H9 (cell line): ENCODE measurements at regions not wholly inside any gene's neighbourhood (a gene's known extent, or its start where the extent isn't known, plus 50 kb on each side); places are given as distances from the start of the nearest gene placed in this dataset.

Experiments used
- DNase-seq: peaks from one replicate; pipeline ENCODE4 v3.0.0-alpha.2; 2017
- H2AFZ ChIP-seq: one replicate; pipeline ENCODE4 v1.6.1; 2013; ENCODE audit warnings: mild to moderate bottlenecking, low read length, control low read depth, moderate library complexity
- H2AK5ac ChIP-seq: 2 replicates; pipeline ENCODE4 v1.6.1; 2013; ENCODE audit warnings: low read length, control low read depth, mixed read lengths; ENCODE audit not compliant: insufficient read length
- H2BK120ac ChIP-seq: one replicate; pipeline ENCODE4 v1.6.1; 2013; ENCODE audit warnings: low read depth, mild to moderate bottlenecking, low read length, control low read depth, inconsistent platforms; ENCODE audit not compliant: poor library complexity, severe bottlenecking
- H2BK12ac ChIP-seq: 2 replicates; pipeline ENCODE4 v1.6.1; 2013; ENCODE audit warnings: low read length, control low read depth, mixed read lengths, low read depth; ENCODE audit not compliant: insufficient read length
- H2BK15ac ChIP-seq: 2 replicates; pipeline ENCODE4 v1.6.1; 2013; ENCODE audit warnings: low read depth, low read length, control low read depth
- H2BK20ac ChIP-seq: one replicate; pipeline ENCODE4 v1.6.1; 2013; ENCODE audit warnings: low read depth, mild to moderate bottlenecking, low read length, control low read depth, inconsistent platforms; ENCODE audit not compliant: poor library complexity, severe bottlenecking
- H2BK5ac ChIP-seq: 2 replicates; pipeline ENCODE4 v1.6.1; 2013; ENCODE audit warnings: low read length, control low read depth, mixed read lengths; ENCODE audit not compliant: insufficient read length
- H3K14ac ChIP-seq: 2 replicates; pipeline ENCODE4 v1.6.1; 2013; ENCODE audit warnings: low read length, control low read depth; ENCODE audit not compliant: insufficient read depth
- H3K18ac ChIP-seq: 2 replicates; pipeline ENCODE4 v1.6.1; 2013; ENCODE audit warnings: low read depth, mild to moderate bottlenecking, mixed read lengths, low read length, control low read depth; ENCODE audit not compliant: insufficient read length
- H3K23ac ChIP-seq: 2 replicates; pipeline ENCODE4 v1.6.1; 2013; ENCODE audit warnings: low read length, control low read depth, mixed read lengths, low read depth; ENCODE audit not compliant: insufficient read length
- H3K23me2 ChIP-seq: 2 replicates; pipeline ENCODE4 v1.6.1; 2013; ENCODE audit warnings: low read depth, mild to moderate bottlenecking, mixed read lengths, low read length, control low read depth; ENCODE audit not compliant: insufficient read length, poor library complexity, severe bottlenecking
- H3K27ac ChIP-seq: 2 replicates; pipeline ENCODE4 v1.5.1; 2013; ENCODE audit warnings: low read length, control low read depth, mixed read lengths, low read depth; ENCODE audit not compliant: insufficient read length
- H3K27me3 ChIP-seq: 2 replicates; pipeline ENCODE4 v1.6.1; 2013; ENCODE audit warnings: low read length, control low read depth, inconsistent platforms; ENCODE audit not compliant: insufficient read depth
- H3K4ac ChIP-seq: 2 replicates; pipeline ENCODE4 v1.6.1; 2013; ENCODE audit warnings: low read depth, mild to moderate bottlenecking, control low read depth, inconsistent platforms, low read length, moderate library complexity
- H3K4me1 ChIP-seq: 2 replicates; pipeline ENCODE4 v1.6.1; 2013; ENCODE audit warnings: low read length, control low read depth, inconsistent platforms; ENCODE audit not compliant: insufficient read depth
- H3K4me2 ChIP-seq: 2 replicates; pipeline ENCODE4 v1.6.1; 2013; ENCODE audit warnings: low read length, control low read depth, mixed read lengths; ENCODE audit not compliant: insufficient read length, insufficient read depth
- H3K56ac ChIP-seq: 2 replicates; pipeline ENCODE4 v1.6.1; 2013; ENCODE audit warnings: low read depth, mild to moderate bottlenecking, mixed read lengths, low read length, control low read depth; ENCODE audit not compliant: insufficient read length
- H3K79me1 ChIP-seq: 2 replicates; pipeline ENCODE4 v1.6.1; 2013; ENCODE audit warnings: low read depth, mild to moderate bottlenecking, moderate library complexity, low read length, control low read depth, inconsistent platforms; ENCODE audit not compliant: insufficient read depth, poor library complexity, severe bottlenecking
- H3K79me2 ChIP-seq: 2 replicates; pipeline ENCODE4 v1.6.1; 2013; ENCODE audit warnings: low read length, control low read depth, inconsistent platforms; ENCODE audit not compliant: insufficient read depth
- H3K9ac ChIP-seq: 2 replicates; pipeline ENCODE4 v1.6.1; 2013; ENCODE audit warnings: low read length, control low read depth, mixed read lengths; ENCODE audit not compliant: insufficient read length; ENCODE audit errors: extremely low read depth
- H3K9me3 ChIP-seq: one replicate; pipeline ENCODE4 v1.6.1; 2013; ENCODE audit warnings: low read depth, low read length, inconsistent platforms; ENCODE audit not compliant: control insufficient read depth
- H3T11ph ChIP-seq: one replicate; pipeline ENCODE4 v1.6.1; 2013; ENCODE audit warnings: mild to moderate bottlenecking, low read length, control low read depth, inconsistent platforms
- H4K20me1 ChIP-seq: one replicate; pipeline ENCODE4 v1.6.1; 2013; ENCODE audit not compliant: control insufficient read depth, insufficient read length, insufficient read depth
- H4K5ac ChIP-seq: 2 replicates; pipeline ENCODE4 v1.6.1; 2013; ENCODE audit warnings: low read depth, mild to moderate bottlenecking, mixed read lengths, low read length, control low read depth; ENCODE audit not compliant: insufficient read length
- H4K8ac ChIP-seq: replicated peaks from 2 replicates; pipeline ENCODE4 v1.6.1; 2013; ENCODE audit warnings: low read length, control low read depth, mixed read lengths, low read depth; ENCODE audit not compliant: insufficient read length
- H4K91ac ChIP-seq: 2 replicates; pipeline ENCODE4 v1.6.1; 2013; ENCODE audit warnings: low read depth, mild to moderate bottlenecking, moderate library complexity, mixed read lengths, low read length, control low read depth; ENCODE audit not compliant: insufficient read length
- H3K27ac Mint-ChIP-seq, 3 experiments: 2 replicates in 2 of 3; 3 replicates in 1 of 3; pipeline ENCODE4 v1.8.0; 2020 to 2021; ENCODE audit warnings: mixed read lengths in 3 of 3, mild to moderate bottlenecking in 1 of 3, moderate library complexity in 1 of 3
- H3K27me3 Mint-ChIP-seq: 2 replicates; pipeline ENCODE4 v1.8.0; 2021; ENCODE audit warnings: low read depth, mild to moderate bottlenecking, moderate library complexity, mixed read lengths
- H3K36me3 Mint-ChIP-seq, 3 experiments: 2 replicates in 2 of 3; 3 replicates in 1 of 3; pipeline ENCODE4 v1.8.0; 2020 to 2021; ENCODE audit warnings: low read depth in 3 of 3, mixed read lengths in 3 of 3; ENCODE audit not compliant: insufficient read depth in 1 of 3
- H3K4me1 Mint-ChIP-seq, 2 experiments: 2 replicates each; pipeline ENCODE4 v1.8.0; 2020; ENCODE audit warnings: mixed read lengths in 2 of 2
- H3K4me3 Mint-ChIP-seq, 2 experiments: 2 replicates in 1 of 2; 3 replicates in 1 of 2; pipeline ENCODE4 v1.8.0; 2020 to 2021; ENCODE audit warnings: mild to moderate bottlenecking in 2 of 2, mixed read lengths in 2 of 2, moderate library complexity in 1 of 2
- H3K9me3 Mint-ChIP-seq, 2 experiments: 2 replicates in 1 of 2; 3 replicates in 1 of 2; pipeline ENCODE4 v1.8.0; 2020; ENCODE audit warnings: mild to moderate bottlenecking in 2 of 2, mixed read lengths in 2 of 2, moderate library complexity in 1 of 2
- CTCF ChIP-seq: fragments of 200-600 bp; sonication (generic); conservative IDR thresholded peaks from 3 replicates; pipeline ENCODE4 v1.8.0; 2021; ENCODE audit warnings: antibody characterized with exemption, mild to moderate bottlenecking
- WGBS: extraction: QIAGEN DNeasy Blood & Tissue Kit; methylation state at CpG from one replicate; pipeline ENCODE4 v1.1.7; 2013; ENCODE audit warnings: missing lambda C conversion rate, low lambda C conversion rate, mixed read lengths; ENCODE audit not compliant: insufficient read length; ENCODE audit errors: extremely low coverage; 5-methylcytosine and 5-hydroxymethylcytosine counted together

GRCh38 chr12:76178452-76178851 lies 94.0 kb upstream of the NAP1L1 start:
- Histone ChIP-seq H3K27me3 (no peaks in the 10 kb centered on the region), H4K5ac (no peak overlapping the region), H3K9me3 (no peaks in the 10 kb centered on the region), H3K14ac (no peak overlapping the region), H4K8ac (no peak overlapping the region), H2BK5ac (no peak overlapping the region), H3K79me1 (no peaks in the 10 kb centered on the region), H3K18ac (no peak overlapping the region), H2BK120ac (no peak overlapping the region), H3K56ac (no peak overlapping the region), H3K23me2 (no peaks in the 10 kb centered on the region), H3K4me2 (no peak overlapping the region), H3K27ac (no peak overlapping the region), H2BK15ac (no peak overlapping the region), H2AFZ (no peak overlapping the region), H3K9ac (no peak overlapping the region), H3K79me2 (peaks cover 1% of the 10 kb centered on the region; the same call in 1 of the 2 replicates), H4K20me1 (no peaks in the 10 kb centered on the region), H3K4ac (no peak overlapping the region), H2BK12ac (no peak overlapping the region), H2BK20ac (no peak overlapping the region), H4K91ac (no peak overlapping the region), H3K23ac (no peak overlapping the region), H3K4me1 (no peaks in the 10 kb centered on the region), H2AK5ac (no peak overlapping the region), H3T11ph (no peak overlapping the region)
- Mint-ChIP-seq H3K4me1 (no peaks in the 10 kb centered on the region), H3K27ac (0 out of 7 replicates have a peak overlapping the region, but pooled peaks of 1 of the 3 experiments have one; percentile 11), H3K4me3 (no peak overlapping the region), H3K9me3 (no peaks in the 10 kb centered on the region), H3K36me3 (no peaks in the 10 kb centered on the region), H3K27me3 (0 out of 2 replicates have a peak, but pooled peaks cover 1% of the 10 kb centered on the region)
- TF ChIP-seq CTCF: no peak
- DNase-seq: no peak
- no CpG with 5 or more reads among the region's 3 CpGs for WGBS
